Activated T-helper 2 cell treated with anti-CD3 and anti-CD28 coated beads, Interferon-gamma antibody, Interleukin-2, Interleukin-4, amounts not matched to agents 10 μg/mL and 5 μg/mL and 100 μg/mL, durations not matched to agents 14 hours and 24 hours and 36 hours (primary cell): ENCODE measurements at regions not wholly inside any gene's neighbourhood (a gene's known extent, or its start where the extent isn't known, plus 50 kb on each side); places are given as distances from the start of the nearest gene placed in this dataset.

ENCODE experiments used
- DNase-seq: peaks from one replicate; pipeline ENCODE4 v3.0.0; 2021; ENCODE audit warnings: low spot score
- H3K27ac Mint-ChIP-seq: one replicate; pipeline ENCODE4 v1.8.0; 2021; ENCODE audit warnings: mixed read lengths
- H3K27me3 Mint-ChIP-seq: one replicate; pipeline ENCODE4 v1.8.0; 2021; ENCODE audit warnings: low read depth, mixed read lengths
- H3K36me3 Mint-ChIP-seq: one replicate; pipeline ENCODE4 v1.8.0; 2021; ENCODE audit warnings: low read depth, mixed read lengths
- H3K4me1 Mint-ChIP-seq: one replicate; pipeline ENCODE4 v1.8.0; 2021; ENCODE audit warnings: low read depth, mixed read lengths
- H3K4me3 Mint-ChIP-seq: one replicate; pipeline ENCODE4 v1.8.0; 2021; ENCODE audit warnings: low read depth, mild to moderate bottlenecking, moderate library complexity, mixed read lengths
- H3K9me3 Mint-ChIP-seq: one replicate; pipeline ENCODE4 v1.8.0; 2021; ENCODE audit warnings: mixed read lengths
- intact Hi-C: fragments of 100-400 bp; cut with micrococcal nuclease; formaldehyde crosslinking; loops from one replicate; pipeline ENCODE4 v1.15.1; 2023

- Mint-ChIP-seq H3K27me3 (no peaks in the 10 kb centered on the region), H3K9me3 (peaks cover 6% of the 10 kb centered on the region), H3K27ac (no peak overlapping the region), H3K4me3 (no peak overlapping the region), H3K4me1 (no peaks in the 10 kb centered on the region), H3K36me3 (no peaks in the 10 kb centered on the region)
- intact Hi-C loops, result no loop called here
- DNase-seq, result no peak
These were observed 261.2 kb upstream of the NR5A2 start for GRCh38 chr1:199766218-199766792.

GRCh38 chr1:199767700-199768099 is 259.8 kb upstream of the NR5A2 start:
- Mint-ChIP-seq H3K9me3 (peaks cover 6% of the 10 kb centered on the region), H3K27ac (no peak overlapping the region), H3K4me3 (no peak overlapping the region), H3K27me3 (no peaks in the 10 kb centered on the region), H3K4me1 (no peaks in the 10 kb centered on the region), H3K36me3 (no peaks in the 10 kb centered on the region)
- DNase-seq, result no peak
- intact Hi-C loops, result no loop called here

GRCh38 chr1:199774433-199775089 is 252.9 kb upstream of the NR5A2 start:
- Mint-ChIP-seq H3K9me3 (no peaks in the 10 kb centered on the region), H3K27ac (no peak overlapping the region), H3K4me3 (no peak overlapping the region), H3K27me3 (peaks cover 3% of the 10 kb centered on the region), H3K36me3 (no peaks in the 10 kb centered on the region), H3K4me1 (no peaks in the 10 kb centered on the region)
- intact Hi-C loops, result no loop called here
- DNase-seq, result no peak

GRCh38 chr1:199776768-199777497 is 250.6 kb upstream of the NR5A2 start:
- DNase-seq, result no peak
- Mint-ChIP-seq H3K27ac (no peak overlapping the region), H3K36me3 (no peaks in the 10 kb centered on the region), H3K4me1 (no peaks in the 10 kb centered on the region), H3K9me3 (no peaks in the 10 kb centered on the region), H3K4me3 (no peak overlapping the region), H3K27me3 (peaks cover 3% of the 10 kb centered on the region)
- intact Hi-C loops, result no loop called here

GRCh38 chr1:199778324-199778955 is 249.1 kb upstream of the NR5A2 start:
- no peak for DNase-seq
- Mint-ChIP-seq H3K4me3 (no peak overlapping the region), H3K4me1 (no peaks in the 10 kb centered on the region), H3K27me3 (peaks cover 3% of the 10 kb centered on the region), H3K27ac (no peak overlapping the region), H3K9me3 (no peaks in the 10 kb centered on the region), H3K36me3 (no peaks in the 10 kb centered on the region)
- intact Hi-C loops, result no loop called here

- Mint-ChIP-seq H3K9me3 (no peaks in the 10 kb centered on the region), H3K36me3 (no peaks in the 10 kb centered on the region), H3K4me3 (no peak overlapping the region), H3K4me1 (no peaks in the 10 kb centered on the region), H3K27ac (no peak overlapping the region), H3K27me3 (peaks cover 2% of the 10 kb centered on the region)
- intact Hi-C loops, result no loop called here
- no peak for DNase-seq
These were observed 247.4 kb upstream of the NR5A2 start for GRCh38 chr1:199780091-199780490.

- H3K27ac Mint-ChIP-seq, result no peak overlapping the region
- H3K9me3 Mint-ChIP-seq, result no peaks in the 10 kb centered on the region
- intact Hi-C loops, result no loop called here
- H3K4me1 Mint-ChIP-seq, result no peaks in the 10 kb centered on the region
- H3K27me3 Mint-ChIP-seq, result peaks cover 2% of the 10 kb centered on the region
- H3K4me3 Mint-ChIP-seq, result no peak overlapping the region
- no peaks in the 10 kb centered on the region for H3K36me3 Mint-ChIP-seq
- DNase-seq, result no peak
These were observed 246.4 kb upstream of the NR5A2 start for GRCh38 chr1:199780948-199781670.

GRCh38 chr1:199784138-199784895 is 243.2 kb upstream of the NR5A2 start:
- Mint-ChIP-seq H3K27ac (no peak overlapping the region), H3K4me1 (no peaks in the 10 kb centered on the region), H3K27me3 (no peaks in the 10 kb centered on the region), H3K36me3 (no peaks in the 10 kb centered on the region), H3K4me3 (no peak overlapping the region), H3K9me3 (no peaks in the 10 kb centered on the region)
- DNase-seq, result no peak
- intact Hi-C loops, result no loop called here

GRCh38 chr1:199786695-199787094 is 240.8 kb upstream of the NR5A2 start:
- DNase-seq, result no peak
- no peaks in the 10 kb centered on the region for H3K27me3 Mint-ChIP-seq
- H3K9me3 Mint-ChIP-seq, result no peaks in the 10 kb centered on the region
- H3K36me3 Mint-ChIP-seq, result no peaks in the 10 kb centered on the region
- intact Hi-C loops, result no loop called here
- no peaks in the 10 kb centered on the region for H3K4me1 Mint-ChIP-seq
- no peak overlapping the region for H3K27ac Mint-ChIP-seq
- no peak overlapping the region for H3K4me3 Mint-ChIP-seq

GRCh38 chr1:199789141-199789540 is 238.4 kb upstream of the NR5A2 start:
- Mint-ChIP-seq H3K4me3 (no peak overlapping the region), H3K4me1 (no peaks in the 10 kb centered on the region), H3K9me3 (no peaks in the 10 kb centered on the region), H3K36me3 (no peaks in the 10 kb centered on the region), H3K27ac (no peak overlapping the region), H3K27me3 (no peaks in the 10 kb centered on the region)
- intact Hi-C loops, result no loop called here
- DNase-seq, result no peak

- Mint-ChIP-seq H3K9me3 (no peaks in the 10 kb centered on the region), H3K4me1 (no peaks in the 10 kb centered on the region), H3K27ac (no peak overlapping the region), H3K36me3 (no peaks in the 10 kb centered on the region), H3K4me3 (no peak overlapping the region), H3K27me3 (no peaks in the 10 kb centered on the region)
- intact Hi-C loops, result no loop called here
- DNase-seq, result no peak
These were observed 236.0 kb upstream of the NR5A2 start for GRCh38 chr1:199791495-199791894.

- no peaks in the 10 kb centered on the region for H3K4me1 Mint-ChIP-seq
- H3K4me3 Mint-ChIP-seq, result no peak overlapping the region
- H3K9me3 Mint-ChIP-seq, result no peaks in the 10 kb centered on the region
- intact Hi-C loops, result no loop called here
- no peaks in the 10 kb centered on the region for H3K27me3 Mint-ChIP-seq
- no peaks in the 10 kb centered on the region for H3K36me3 Mint-ChIP-seq
- H3K27ac Mint-ChIP-seq, result no peak overlapping the region
- no peak for DNase-seq
These were observed 234.6 kb upstream of the NR5A2 start for GRCh38 chr1:199792874-199793273.
